ENCODE measurements at regions not wholly inside any gene's neighbourhood (a gene's known extent, or its start where the extent isn't known, plus 50 kb on each side); places are given as distances from the start of the nearest gene placed in this dataset.
"Not testable (repeated sequence)": the region's sequence is repeated elsewhere in the genome, so short reads cannot be mapped to it uniquely, and the experiment has no call there.

DNA sequence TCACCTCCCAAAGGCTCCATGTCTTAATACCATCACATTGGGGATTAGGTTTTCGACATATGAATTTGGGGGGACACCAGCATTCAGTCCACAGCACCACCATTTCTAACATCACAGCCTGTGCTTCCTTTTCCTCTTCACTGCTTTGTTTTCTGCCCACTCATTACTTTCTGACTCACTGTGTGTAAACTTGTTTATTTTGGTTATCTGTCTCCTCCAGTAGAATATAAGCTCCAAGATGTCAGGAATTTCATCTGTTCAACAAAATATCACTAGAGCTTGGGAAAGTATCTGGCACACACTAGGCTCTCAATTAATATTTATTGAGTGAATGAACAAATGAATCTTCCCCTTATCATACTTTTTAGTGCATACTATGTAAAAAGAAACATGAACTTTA, 152.0 kb downstream of the NUFIP1 start:
- TF ChIP-seq, protein P1, sequence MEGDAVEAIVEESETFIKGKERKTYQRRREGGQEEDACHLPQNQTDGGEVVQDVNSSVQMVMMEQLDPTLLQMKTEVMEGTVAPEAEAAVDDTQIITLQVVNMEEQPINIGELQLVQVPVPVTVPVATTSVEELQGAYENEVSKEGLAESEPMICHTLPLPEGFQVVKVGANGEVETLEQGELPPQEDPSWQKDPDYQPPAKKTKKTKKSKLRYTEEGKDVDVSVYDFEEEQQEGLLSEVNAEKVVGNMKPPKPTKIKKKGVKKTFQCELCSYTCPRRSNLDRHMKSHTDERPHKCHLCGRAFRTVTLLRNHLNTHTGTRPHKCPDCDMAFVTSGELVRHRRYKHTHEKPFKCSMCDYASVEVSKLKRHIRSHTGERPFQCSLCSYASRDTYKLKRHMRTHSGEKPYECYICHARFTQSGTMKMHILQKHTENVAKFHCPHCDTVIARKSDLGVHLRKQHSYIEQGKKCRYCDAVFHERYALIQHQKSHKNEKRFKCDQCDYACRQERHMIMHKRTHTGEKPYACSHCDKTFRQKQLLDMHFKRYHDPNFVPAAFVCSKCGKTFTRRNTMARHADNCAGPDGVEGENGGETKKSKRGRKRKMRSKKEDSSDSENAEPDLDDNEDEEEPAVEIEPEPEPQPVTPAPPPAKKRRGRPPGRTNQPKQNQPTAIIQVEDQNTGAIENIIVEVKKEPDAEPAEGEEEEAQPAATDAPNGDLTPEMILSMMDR (IDR thresholded peaks at IDR 0.05; ENCODE audit: insufficient read depth, low read depth, low read length, missing control alignments) = no peak
- no peak for DNase-seq (ENCODE audit: low read depth)
- no peak overlapping the region for H3K4me3 ChIP-seq (ENCODE audit: low read depth, low read length)

DNA sequence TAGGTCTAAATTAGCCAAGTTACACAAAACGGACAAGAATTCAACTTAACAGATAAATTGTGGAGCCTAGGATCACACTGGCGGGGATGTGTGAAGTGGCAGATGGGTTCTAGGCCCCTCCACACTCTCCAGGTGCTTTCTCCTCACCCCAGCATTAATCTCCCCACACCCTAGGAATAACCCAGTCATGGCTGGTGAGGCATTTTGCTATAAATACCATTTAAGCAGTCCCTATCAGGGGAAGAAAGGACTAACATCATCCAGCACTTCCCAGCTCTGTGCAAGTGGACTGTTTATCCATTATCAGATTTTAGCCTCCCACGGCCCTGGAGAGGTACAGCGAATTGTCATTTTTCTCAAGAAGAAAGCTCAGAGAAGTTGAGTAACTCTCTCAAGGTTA, 154.9 kb downstream of the NUFIP1 start:
- TF ChIP-seq, protein P1 (IDR thresholded peaks at IDR 0.05; ENCODE audit: insufficient read depth, low read depth, low read length, missing control alignments) = no peak

DNA sequence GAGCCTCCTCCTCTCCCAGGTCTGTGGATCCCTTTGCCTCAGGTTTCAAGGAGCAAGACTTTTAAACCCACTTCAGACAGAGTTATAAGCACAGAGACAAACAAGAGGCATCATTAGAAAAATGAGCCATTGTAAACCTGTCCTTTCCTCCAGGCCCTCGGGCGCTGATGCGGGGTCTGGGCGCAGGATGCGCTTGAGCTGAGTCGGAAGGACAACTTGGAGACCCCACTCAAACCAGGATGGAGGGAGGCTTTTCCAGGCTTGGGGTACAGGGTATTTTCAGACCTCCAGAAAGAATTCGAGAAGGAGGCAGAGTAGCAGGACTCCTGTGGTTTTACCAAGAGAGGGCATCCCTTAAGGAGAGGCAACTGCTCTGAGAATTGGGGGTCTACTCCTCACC, 155.6 kb downstream of the NUFIP1 start:
- DNase-seq (ENCODE audit: low read depth) = no peak
- TF ChIP-seq, protein P1 (IDR thresholded peaks at IDR 0.05; ENCODE audit: insufficient read depth, low read depth, low read length, missing control alignments) = no peak
- no peak overlapping the region for H3K4me3 ChIP-seq (ENCODE audit: low read depth, low read length)

More for the DNA sequence above, 154.9 kb downstream of the NUFIP1 start:
- no peak for DNase-seq (ENCODE audit: low read depth)
- no peak overlapping the region for H3K4me3 ChIP-seq (ENCODE audit: low read depth, low read length)

DNA sequence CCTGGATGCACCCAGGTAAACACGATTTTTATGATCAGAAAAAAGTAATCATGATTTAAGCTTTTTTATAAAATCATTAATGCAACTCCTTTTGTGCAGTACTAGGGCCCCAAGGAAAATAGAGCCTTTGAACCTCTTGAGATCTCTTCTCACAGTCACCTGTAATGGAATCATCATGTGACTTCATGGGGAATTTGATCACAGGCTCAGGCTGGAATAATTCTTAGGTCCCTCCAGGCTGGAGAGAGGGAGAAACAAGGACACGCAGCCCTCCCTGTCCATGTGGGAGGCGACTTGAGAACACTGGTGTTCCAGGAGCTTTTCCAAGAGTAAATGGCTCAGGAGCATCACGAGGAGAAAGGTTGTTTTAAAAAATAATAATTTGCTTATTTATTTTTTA, 156.1 kb downstream of the NUFIP1 start:
- TF ChIP-seq, protein P1 (IDR thresholded peaks at IDR 0.05; ENCODE audit: insufficient read depth, low read depth, low read length, missing control alignments) = no peak
- DNase-seq (ENCODE audit: low read depth) = no peak
- no peak overlapping the region for H3K4me3 ChIP-seq (ENCODE audit: low read depth, low read length)

DNA sequence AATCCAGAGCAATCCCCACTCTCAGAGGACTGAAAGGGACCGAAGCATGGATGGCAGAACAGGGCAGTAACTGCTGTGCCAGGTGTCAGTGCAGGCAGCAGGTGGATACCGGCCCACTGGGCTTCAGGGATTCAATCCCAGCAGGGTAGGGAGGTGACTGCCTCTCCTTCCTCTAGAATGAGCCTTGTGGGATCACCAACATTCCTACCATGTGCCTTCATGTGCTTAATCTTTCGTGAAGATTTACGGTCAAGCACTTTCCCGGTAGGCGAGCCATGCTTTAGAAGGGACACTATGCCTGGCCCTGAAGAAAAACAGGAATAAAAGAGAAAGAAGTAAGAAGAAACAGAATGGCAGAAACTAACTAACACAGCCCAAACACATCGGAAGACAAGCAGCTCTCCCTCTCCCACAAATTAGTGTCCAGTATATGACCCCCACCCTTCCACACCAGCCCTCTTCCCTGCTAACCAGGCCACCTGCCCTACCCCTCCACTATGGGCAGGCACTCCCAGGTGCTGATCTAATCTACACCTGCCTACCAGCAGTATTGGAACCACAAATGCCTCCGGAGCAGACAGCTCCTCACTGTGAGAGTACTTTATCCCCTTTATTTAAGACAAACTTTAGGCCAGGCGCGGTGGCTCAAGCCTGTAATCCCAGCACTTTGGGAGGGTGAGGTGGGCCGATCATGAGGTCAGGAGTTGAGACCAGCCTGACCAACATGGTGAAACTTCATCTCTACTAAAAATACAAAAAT, 162.5 kb downstream of the NUFIP1 start:
- TF ChIP-seq, protein P1 (IDR thresholded peaks at IDR 0.05; ENCODE audit: insufficient read depth, low read depth, low read length, missing control alignments) = no peak
- DNase-seq (ENCODE audit: low read depth) = no peak
- no peak overlapping the region for H3K4me3 ChIP-seq (ENCODE audit: low read depth, low read length)

DNA sequence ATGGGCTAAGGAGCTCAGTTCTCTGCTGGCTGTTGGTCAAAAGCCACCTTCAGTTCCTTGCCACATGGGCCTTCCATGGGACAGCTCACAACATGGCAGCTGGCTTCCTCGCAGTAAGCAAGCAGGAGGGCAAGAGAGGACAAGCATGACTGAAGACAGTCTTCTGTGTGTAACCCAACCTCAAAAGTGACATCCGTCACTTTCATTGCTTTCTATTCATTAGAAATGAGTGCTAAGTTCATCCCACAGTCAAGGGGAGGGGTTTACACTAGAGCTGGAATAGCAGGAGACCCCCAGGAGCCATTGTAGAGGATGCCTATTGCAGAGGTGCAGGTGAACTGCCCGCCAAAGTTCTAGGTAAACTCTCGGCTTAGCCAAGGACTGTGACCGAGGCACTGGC, 163.3 kb downstream of the NUFIP1 start:
- DNase-seq (ENCODE audit: low read depth) = no peak
- TF ChIP-seq, protein P1 (IDR thresholded peaks at IDR 0.05; ENCODE audit: insufficient read depth, low read depth, low read length, missing control alignments) = no peak
- H3K4me3 ChIP-seq (ENCODE audit: low read depth, low read length) = no peak overlapping the region

DNA sequence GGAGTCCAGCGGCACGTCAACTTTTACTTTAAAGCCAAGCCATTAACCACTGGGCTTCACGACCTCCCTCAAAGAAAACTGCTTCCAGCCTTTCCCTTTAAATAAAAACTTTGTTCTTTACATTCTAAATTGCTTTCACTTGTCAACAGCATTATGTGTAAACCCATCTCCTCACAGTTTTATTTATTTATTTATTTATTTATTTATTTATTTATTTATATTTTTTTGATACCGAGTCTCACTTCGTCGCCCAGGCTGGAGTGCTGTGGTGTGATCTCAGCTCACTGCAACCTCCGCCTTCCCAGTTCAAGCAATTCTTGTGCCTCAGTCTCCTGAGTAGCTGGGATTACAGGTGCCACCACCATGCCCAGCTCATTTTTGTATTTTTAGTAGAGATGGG, 165.7 kb downstream of the NUFIP1 start:
- not testable (repeated sequence) for H3K4me3 ChIP-seq (ENCODE audit: low read depth, low read length); DNase-seq (ENCODE audit: low read depth)
